Activated B cell treated with CpG ODN at 0.5 μM for 24 hours (primary cell): ENCODE measurements at regions not wholly inside any gene's neighbourhood (a gene's known extent, or its start where the extent isn't known, plus 50 kb on each side); places are given as distances from the start of the nearest gene placed in this dataset.

Experiments used
- ATAC-seq: fragments of 200-7000 bp; cut with Tn5 transposase; one replicate; pipeline ENCODE4 v1.10.0; 2021; ENCODE audit warnings: low read depth, mild to moderate bottlenecking, moderate library complexity
- CTCF ChIA-PET: fragments of 350-600 bp; sonication (Branson Sonifier 250); formaldehyde crosslinking; loops from one replicate; lab custom pipeline; 2021; ENCODE audit warnings: antibody characterized with exemption; lab: Charles Lee
- POLR2A ChIA-PET: fragments of 350-600 bp; sonication (Branson Sonifier 250); formaldehyde crosslinking; loops from one replicate; lab custom pipeline; 2021; ENCODE audit warnings: antibody characterized with exemption; lab: Charles Lee
- DNase-seq: peaks from one replicate; pipeline ENCODE4 v3.0.0; 2022
- H3K27ac Mint-ChIP-seq: one replicate; pipeline ENCODE4 v1.8.0; 2020; ENCODE audit warnings: mixed read lengths
- H3K27me3 Mint-ChIP-seq: one replicate; pipeline ENCODE4 v1.8.0; 2021; ENCODE audit warnings: mixed read lengths
- H3K36me3 Mint-ChIP-seq: one replicate; pipeline ENCODE4 v1.8.0; 2021; ENCODE audit warnings: low read depth, mixed read lengths
- H3K4me1 Mint-ChIP-seq: one replicate; pipeline ENCODE4 v1.8.0; 2021; ENCODE audit warnings: mixed read lengths
- H3K4me3 Mint-ChIP-seq: one replicate; pipeline ENCODE4 v1.8.0; 2020; ENCODE audit warnings: mild to moderate bottlenecking, mixed read lengths
- H3K9me3 Mint-ChIP-seq: one replicate; pipeline ENCODE4 v1.8.0; 2020; ENCODE audit warnings: mixed read lengths
- intact Hi-C: fragments of 100-400 bp; cut with micrococcal nuclease; formaldehyde crosslinking; loops from one replicate; pipeline ENCODE4 v1.15.1; 2024
- TF ChIP-seq, protein P1 (sequence below): fragments of 200-600 bp; IDR thresholded peaks from one replicate; pipeline ENCODE4 v1.8.0; 2022; ENCODE audit warnings: antibody characterized with exemption, mild to moderate bottlenecking

DNA sequence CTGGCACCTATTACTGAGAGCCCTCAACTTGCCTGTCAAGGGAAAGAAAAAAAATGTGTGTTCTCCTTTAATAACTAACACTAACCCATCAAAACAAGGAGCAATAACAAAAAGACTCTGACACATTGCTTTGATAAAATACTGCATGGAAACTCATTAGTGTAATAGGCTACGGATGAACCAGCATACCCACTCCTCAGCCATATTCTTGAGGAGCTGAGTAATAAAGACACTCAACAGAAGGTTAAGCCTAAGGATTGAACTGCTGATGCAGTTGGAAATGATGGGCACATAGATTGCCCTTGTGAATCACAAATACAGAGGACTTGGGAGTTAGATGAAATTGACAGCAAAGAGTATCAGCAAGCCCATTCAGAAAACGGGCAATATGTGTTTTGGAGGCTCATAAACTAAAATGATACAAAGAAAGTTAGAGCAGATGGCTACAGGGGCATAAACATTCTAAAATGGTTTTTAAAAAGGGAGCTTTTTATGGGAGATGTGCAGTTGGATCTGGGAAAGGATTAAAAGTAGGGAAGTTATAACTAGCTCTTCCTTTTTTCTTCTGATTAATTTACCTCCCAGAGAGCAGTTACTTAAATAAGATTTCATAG, 447.6 kb upstream of the IL12A start:
- H3K27ac Mint-ChIP-seq: no peak overlapping the region
- no peak overlapping the region for H3K4me3 Mint-ChIP-seq
- CTCF ChIA-PET: no interaction called here
- DNase-seq (no peak), ATAC-seq (no peak)
- intact Hi-C loops: no loop called here
- no peaks in the 10 kb centered on the region for H3K9me3 Mint-ChIP-seq
- H3K4me1 Mint-ChIP-seq: no peaks in the 10 kb centered on the region
- H3K27me3 Mint-ChIP-seq: no peaks in the 10 kb centered on the region
- H3K36me3 Mint-ChIP-seq: no peaks in the 10 kb centered on the region
- TF ChIP-seq, protein P1, sequence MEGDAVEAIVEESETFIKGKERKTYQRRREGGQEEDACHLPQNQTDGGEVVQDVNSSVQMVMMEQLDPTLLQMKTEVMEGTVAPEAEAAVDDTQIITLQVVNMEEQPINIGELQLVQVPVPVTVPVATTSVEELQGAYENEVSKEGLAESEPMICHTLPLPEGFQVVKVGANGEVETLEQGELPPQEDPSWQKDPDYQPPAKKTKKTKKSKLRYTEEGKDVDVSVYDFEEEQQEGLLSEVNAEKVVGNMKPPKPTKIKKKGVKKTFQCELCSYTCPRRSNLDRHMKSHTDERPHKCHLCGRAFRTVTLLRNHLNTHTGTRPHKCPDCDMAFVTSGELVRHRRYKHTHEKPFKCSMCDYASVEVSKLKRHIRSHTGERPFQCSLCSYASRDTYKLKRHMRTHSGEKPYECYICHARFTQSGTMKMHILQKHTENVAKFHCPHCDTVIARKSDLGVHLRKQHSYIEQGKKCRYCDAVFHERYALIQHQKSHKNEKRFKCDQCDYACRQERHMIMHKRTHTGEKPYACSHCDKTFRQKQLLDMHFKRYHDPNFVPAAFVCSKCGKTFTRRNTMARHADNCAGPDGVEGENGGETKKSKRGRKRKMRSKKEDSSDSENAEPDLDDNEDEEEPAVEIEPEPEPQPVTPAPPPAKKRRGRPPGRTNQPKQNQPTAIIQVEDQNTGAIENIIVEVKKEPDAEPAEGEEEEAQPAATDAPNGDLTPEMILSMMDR: no peak
- POLR2A ChIA-PET: no interaction called here

DNA sequence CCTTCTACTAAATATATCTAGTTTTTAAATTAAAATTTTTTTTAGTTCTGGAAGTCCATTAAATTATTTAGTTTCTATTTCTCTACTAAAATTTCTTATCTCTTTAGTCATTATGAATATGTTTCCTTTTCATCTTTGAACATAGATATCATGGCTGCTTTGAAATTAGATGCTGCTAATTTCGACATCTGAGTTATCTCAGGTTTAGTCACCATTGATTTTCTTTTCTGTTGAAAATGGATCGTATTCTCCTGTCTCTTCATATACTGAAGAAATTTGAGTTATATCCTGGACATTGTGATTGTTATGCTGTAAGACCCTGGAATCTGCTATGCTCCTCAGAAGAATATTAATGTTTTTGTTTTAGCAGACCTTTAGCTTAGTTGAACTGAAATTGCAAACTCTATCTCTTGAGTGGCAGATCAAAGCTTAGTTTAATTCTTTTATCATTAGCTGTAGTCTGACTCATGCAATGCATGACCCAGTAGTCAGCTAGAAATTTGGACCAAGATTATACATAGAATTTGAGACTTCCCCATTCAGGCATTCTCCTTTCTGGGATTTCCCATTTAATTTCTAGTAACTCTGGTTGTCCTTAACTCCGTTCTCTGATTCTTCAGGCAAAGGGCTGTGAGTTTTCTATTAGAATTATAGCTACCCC, 439.8 kb upstream of the IL12A start:
- DNase-seq: no peak
- H3K36me3 Mint-ChIP-seq: no peaks in the 10 kb centered on the region
- POLR2A ChIA-PET: no interaction called here
- peaks cover 10% of the 10 kb centered on the region for H3K9me3 Mint-ChIP-seq
- CTCF ChIA-PET: no interaction called here
- ATAC-seq: no peak
- TF ChIP-seq, protein P1: no peak
- no peaks in the 10 kb centered on the region for H3K4me1 Mint-ChIP-seq
- H3K4me3 Mint-ChIP-seq: no peak overlapping the region
- no peaks in the 10 kb centered on the region for H3K27me3 Mint-ChIP-seq
- H3K27ac Mint-ChIP-seq: no peak overlapping the region
- intact Hi-C loops: no loop called here

DNA sequence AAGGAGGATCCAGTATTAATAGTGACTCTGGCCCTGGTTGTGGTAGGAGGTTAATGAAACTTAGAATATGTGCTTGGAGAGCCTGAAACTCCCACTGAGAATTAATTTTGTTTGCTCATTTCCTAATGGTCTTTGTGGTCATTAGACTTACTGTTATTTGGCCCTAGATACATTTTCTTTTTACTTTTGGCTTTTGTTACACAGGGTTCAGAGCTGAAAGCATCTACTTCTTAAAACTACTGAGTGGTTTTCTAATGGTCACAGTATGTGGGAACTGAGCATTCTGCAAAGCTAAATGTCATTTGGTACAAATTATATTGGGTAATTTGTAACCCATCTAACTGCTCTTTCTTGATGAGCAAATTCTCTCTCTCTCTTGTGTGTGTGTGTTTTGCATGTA, 433.4 kb upstream of the IL12A start:
- CTCF ChIA-PET: no interaction called here
- ATAC-seq: no peak
- TF ChIP-seq, protein P1: no peak
- Mint-ChIP-seq H3K27me3 (no peaks in the 10 kb centered on the region), H3K27ac (no peak overlapping the region), H3K4me3 (no peak overlapping the region), H3K36me3 (no peaks in the 10 kb centered on the region), H3K9me3 (no peaks in the 10 kb centered on the region), H3K4me1 (no peaks in the 10 kb centered on the region)
- intact Hi-C loops: no loop called here
- no peak for DNase-seq
- POLR2A ChIA-PET: no interaction called here

DNA sequence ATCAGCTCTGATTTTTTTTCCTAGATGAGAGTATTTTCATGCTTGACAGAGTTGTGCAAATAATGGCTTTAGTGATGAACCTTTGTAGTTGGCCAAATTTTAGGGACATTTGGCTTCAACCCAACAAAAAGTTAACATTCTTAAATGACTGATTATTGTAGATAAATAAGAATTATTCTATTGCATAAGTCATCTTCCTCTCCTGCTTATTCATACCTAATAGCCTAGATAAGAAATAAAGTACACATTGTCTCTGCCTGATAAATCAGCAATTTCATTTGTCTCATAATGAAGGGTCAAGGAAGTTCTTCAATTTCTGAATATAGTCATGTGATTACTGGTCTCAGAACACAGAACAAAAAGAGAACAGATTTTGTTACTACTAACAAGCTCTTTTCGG, 428.9 kb upstream of the IL12A start:
- Mint-ChIP-seq H3K36me3 (no peaks in the 10 kb centered on the region), H3K27ac (no peak overlapping the region), H3K4me1 (no peaks in the 10 kb centered on the region), H3K4me3 (no peak overlapping the region), H3K9me3 (no peaks in the 10 kb centered on the region), H3K27me3 (no peaks in the 10 kb centered on the region)
- ATAC-seq (no peak), DNase-seq (no peak)
- CTCF ChIA-PET: no interaction called here
- intact Hi-C loops: no loop called here
- TF ChIP-seq, protein P1: no peak
- POLR2A ChIA-PET: no interaction called here

DNA sequence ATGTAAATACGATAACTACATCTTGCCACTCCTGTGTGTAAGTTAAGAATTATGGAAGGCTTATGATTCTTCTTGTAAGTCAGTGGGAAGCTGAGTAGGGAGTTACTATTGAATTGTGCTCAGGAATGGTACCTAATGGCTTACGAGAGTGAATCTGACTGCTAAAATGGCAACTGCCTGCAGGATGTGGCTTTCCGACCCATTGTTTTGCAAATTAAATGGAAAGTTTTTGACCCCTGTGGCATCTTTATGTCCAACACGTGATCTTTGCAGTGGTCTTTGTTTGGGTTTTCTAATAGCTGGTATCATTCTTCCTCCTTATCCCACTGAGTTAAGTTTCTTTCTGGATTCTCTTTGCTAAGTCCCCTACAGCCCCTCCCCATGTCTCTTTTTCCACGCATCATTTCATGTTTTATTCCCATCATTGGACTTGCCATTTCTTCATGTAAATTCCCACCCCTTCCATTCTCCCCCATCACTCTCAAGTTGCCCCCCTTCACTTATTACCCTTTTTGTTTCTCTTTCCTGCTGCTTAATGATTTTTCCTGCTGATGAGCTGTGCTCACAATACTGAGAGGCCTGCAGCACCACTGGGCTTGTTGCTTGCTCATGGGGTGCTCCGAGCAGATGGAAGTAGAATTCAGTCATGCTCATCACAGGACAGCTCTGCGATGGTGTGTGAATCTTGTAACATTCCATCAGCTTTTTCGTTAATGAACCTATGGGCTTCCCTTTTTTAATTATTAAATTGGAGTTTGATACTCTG, 428.2 kb upstream of the IL12A start:
- ChIA-PET POLR2A (no interaction called here), CTCF (no interaction called here)
- Mint-ChIP-seq H3K27ac (no peak overlapping the region), H3K36me3 (no peaks in the 10 kb centered on the region), H3K9me3 (no peaks in the 10 kb centered on the region), H3K4me3 (no peak overlapping the region), H3K4me1 (no peaks in the 10 kb centered on the region), H3K27me3 (no peaks in the 10 kb centered on the region)
- no peak for DNase-seq
- intact Hi-C loops: no loop called here
- TF ChIP-seq, protein P1: no peak
- ATAC-seq: no peak
